IMR-90 (cell line): ENCODE measurements at regions not wholly inside any gene's neighbourhood (a gene's known extent, or its start where the extent isn't known, plus 50 kb on each side); places are given as distances from the start of the nearest gene placed in this dataset.

Experiments
- ATAC-seq: fragments of 200-7000 bp; cut with Tn5 transposase; 2 replicates; pipeline ENCODE4 v1.9.1; 2020; ENCODE audit warnings: low read depth, mild to moderate bottlenecking, moderate library complexity
- BruUV-seq: library from RNA; stranded (reverse); fragments of 400-500 nt; replicated peaks from 2 replicates; lab custom pipeline; 2021; lab: Mats Ljungman, UMichigan
- CTCF ChIA-PET: fragments of 300-600 bp; formaldehyde crosslinking; extraction: SDS; loops from one replicate; lab custom pipeline; 2021; ENCODE audit warnings: antibody characterized with exemption; lab: Yijun Ruan, JAX
- POLR2A ChIA-PET: fragments of 300-600 bp; sonication (Branson Sonifier 250); formaldehyde crosslinking; loops from one replicate; lab custom pipeline; 2022; ENCODE audit warnings: antibody characterized with exemption; ENCODE audit not compliant: unreplicated experiment; lab: Charles Lee
- DNase-seq: peaks from one replicate; pipeline ENCODE4 v3.0.0; 2013
- H2AFZ ChIP-seq: replicated peaks from 2 replicates; pipeline ENCODE3; 2013; ENCODE audit warnings: low read length, mild to moderate bottlenecking; ENCODE audit not compliant: poor library complexity
- H2AK5ac ChIP-seq: 2 replicates; pipeline ENCODE4 v1.6.1; 2013; ENCODE audit warnings: low read depth, low read length, inconsistent platforms
- H2AK9ac ChIP-seq: replicated peaks from 2 replicates; pipeline ENCODE3; 2013; ENCODE audit warnings: mild to moderate bottlenecking, low read depth, low read length, moderate library complexity; ENCODE audit not compliant: poor library complexity
- H2BK120ac ChIP-seq: 2 replicates; pipeline ENCODE4 v1.6.1; 2013; ENCODE audit warnings: low read depth, low read length, inconsistent platforms
- H2BK15ac ChIP-seq: 3 replicates; pipeline ENCODE4 v1.6.1; 2013; ENCODE audit warnings: low read depth, low read length, inconsistent platforms
- H2BK20ac ChIP-seq: 2 replicates; pipeline ENCODE4 v1.6.1; 2013; ENCODE audit warnings: low read depth, mild to moderate bottlenecking, inconsistent platforms, low read length, moderate library complexity
- H2BK5ac ChIP-seq: 2 replicates; pipeline ENCODE4 v1.6.1; 2013; ENCODE audit warnings: mild to moderate bottlenecking, low read depth, low read length, inconsistent platforms; ENCODE audit not compliant: poor library complexity, severe bottlenecking
- H3K14ac ChIP-seq: replicated peaks from 2 replicates; pipeline ENCODE4 v1.6.1; 2013; ENCODE audit warnings: low read depth, low read length, inconsistent platforms
- H3K18ac ChIP-seq: 2 replicates; pipeline ENCODE4 v1.6.1; 2013; ENCODE audit warnings: low read depth, low read length, control low read depth
- H3K23ac ChIP-seq: 2 replicates; pipeline ENCODE4 v1.6.1; 2013; ENCODE audit warnings: low read depth, low read length, inconsistent platforms
- H3K27ac ChIP-seq: 2 replicates; pipeline ENCODE4 v1.5.1; 2013; ENCODE audit warnings: mild to moderate bottlenecking, control low read depth, low read length; ENCODE audit not compliant: insufficient read depth
- H3K27me3 ChIP-seq: 2 replicates; pipeline ENCODE4 v1.6.1; 2013; ENCODE audit warnings: low read length; ENCODE audit not compliant: control insufficient read depth, insufficient read depth
- H3K36me3 ChIP-seq: 2 replicates; pipeline ENCODE4 v1.6.1; 2013; ENCODE audit warnings: low read length, mixed read lengths; ENCODE audit not compliant: control insufficient read depth, insufficient read depth
- H3K4ac ChIP-seq: 2 replicates; pipeline ENCODE4 v1.6.1; 2013; ENCODE audit warnings: low read depth, low read length, inconsistent platforms
- H3K4me1 ChIP-seq: 2 replicates; pipeline ENCODE4 v1.6.1; 2013; ENCODE audit warnings: low read length, mixed read lengths; ENCODE audit not compliant: control insufficient read depth, insufficient read depth
- H3K4me2 ChIP-seq: 2 replicates; pipeline ENCODE4 v1.6.1; 2013; ENCODE audit warnings: low read depth, mild to moderate bottlenecking, control low read depth, low read length, moderate library complexity
- H3K4me3 ChIP-seq: 2 replicates; pipeline ENCODE4 v1.5.1; 2013; ENCODE audit warnings: low read depth, mild to moderate bottlenecking, control low read depth, low read length, moderate library complexity; ENCODE audit not compliant: insufficient read depth
- H3K56ac ChIP-seq: 2 replicates; pipeline ENCODE4 v1.6.1; 2013; ENCODE audit warnings: low read length, inconsistent platforms; ENCODE audit not compliant: insufficient read depth; ENCODE audit errors: extremely low read depth
- H3K79me1 ChIP-seq, 2 experiments: 2 replicates each; pipeline ENCODE4 v1.6.1; 2013; ENCODE audit warnings: low read length in 2 of 2, inconsistent platforms in 1 of 2, low read depth in 1 of 2
- H3K9ac ChIP-seq: 2 replicates; pipeline ENCODE4 v1.6.1; 2013; ENCODE audit warnings: low read depth, low read length, control low read depth
- H3K9me1 ChIP-seq: 2 replicates; pipeline ENCODE4 v1.6.1; 2013; ENCODE audit warnings: low read length, inconsistent platforms; ENCODE audit not compliant: insufficient read depth
- H3K9me3 ChIP-seq: 2 replicates; pipeline ENCODE4 v1.6.1; 2013; ENCODE audit warnings: low read length; ENCODE audit not compliant: control insufficient read depth, insufficient read depth
- H4K20me1 ChIP-seq: 2 replicates; pipeline ENCODE4 v1.6.1; 2013; ENCODE audit warnings: low read length, inconsistent platforms; ENCODE audit not compliant: insufficient read depth
- H4K5ac ChIP-seq: 2 replicates; pipeline ENCODE4 v1.6.1; 2013; ENCODE audit warnings: mild to moderate bottlenecking, low read depth, low read length, control low read depth
- H4K8ac ChIP-seq, 2 experiments: 2 replicates each; pipeline ENCODE4 v1.6.1; 2013; ENCODE audit warnings: low read depth in 2 of 2, low read length in 2 of 2, control low read depth in 1 of 2, inconsistent platforms in 1 of 2
- H4K91ac ChIP-seq: 2 replicates; pipeline ENCODE4 v1.6.1; 2013; ENCODE audit warnings: low read depth, low read length, inconsistent platforms; ENCODE audit not compliant: insufficient read depth
- BHLHE40 ChIP-seq: fragments of 150-350 bp; IDR thresholded peaks from 2 replicates; pipeline ENCODE4 v1.6.1; 2016; ENCODE audit warnings: mild to moderate bottlenecking, low read depth, low read length
- CEBPB ChIP-seq: IDR thresholded peaks from 2 replicates; pipeline ENCODE4 v1.6.1; 2012; ENCODE audit warnings: low read depth, low read length, improper control_type of control experiment
- CHD1 ChIP-seq: IDR thresholded peaks from 2 replicates; pipeline ENCODE4 v1.6.1; 2012; ENCODE audit warnings: low read depth, low read length, improper control_type of control experiment
- CTCF ChIP-seq: conservative IDR thresholded peaks from 2 replicates; pipeline ENCODE4 v1.5.1; 2012; ENCODE audit warnings: mild to moderate bottlenecking, low read depth, low read length, improper control_type of control experiment
- FOS ChIP-seq: fragments of 150-350 bp; IDR thresholded peaks from 2 replicates; pipeline ENCODE4 v1.6.1; 2016; ENCODE audit warnings: low read depth, low read length
- MAFK ChIP-seq: IDR thresholded peaks from 2 replicates; pipeline ENCODE4 v1.6.1; 2012; ENCODE audit warnings: low read depth, low read length, improper control_type of control experiment
- MAZ ChIP-seq: IDR thresholded peaks from 2 replicates; pipeline ENCODE4 v1.6.1; 2012; ENCODE audit warnings: low read depth, mild to moderate bottlenecking, low read length, improper control_type of control experiment, moderate library complexity, borderline replicate concordance
- MXI1 ChIP-seq: IDR thresholded peaks from 2 replicates; pipeline ENCODE4 v1.6.1; 2012; ENCODE audit warnings: low read depth, mild to moderate bottlenecking, low read length, moderate library complexity, borderline replicate concordance
- NFE2L2 ChIP-seq: fragments of 150-350 bp; IDR thresholded peaks from 2 replicates; pipeline ENCODE4 v1.6.1; 2016; ENCODE audit warnings: low read depth, mild to moderate bottlenecking, low read length
- POLR2A ChIP-seq: IDR thresholded peaks from 2 replicates; pipeline ENCODE4 v1.6.1; 2012; ENCODE audit warnings: mild to moderate bottlenecking, low read depth, low read length
- RAD21 ChIP-seq: IDR thresholded peaks from 2 replicates; pipeline ENCODE4 v1.6.1; 2012; ENCODE audit warnings: low read length, improper control_type of control experiment
- RCOR1 ChIP-seq: IDR thresholded peaks from 2 replicates; pipeline ENCODE4 v1.6.1; 2012; ENCODE audit warnings: mild to moderate bottlenecking, low read length, improper control_type of control experiment; ENCODE audit not compliant: insufficient replicate concordance
- RFX5 ChIP-seq: IDR thresholded peaks from 2 replicates; pipeline ENCODE4 v1.8.0; 2012; ENCODE audit warnings: low read depth, mild to moderate bottlenecking, low read length, moderate library complexity
- SMC3 ChIP-seq: fragments of 150-350 bp; IDR thresholded peaks from 2 replicates; pipeline ENCODE4 v1.6.1; 2016; ENCODE audit warnings: low read depth, mild to moderate bottlenecking, antibody characterized with exemption, low read length, moderate library complexity
- WGBS, 2 experiments: methylation state at CpG; one replicate each; pipeline versions ENCODE4 v1.1.5 to v1.1.7; 2013; ENCODE audit warnings: missing lambda C conversion rate in 2 of 2; ENCODE audit not compliant: insufficient read length in 1 of 2; ENCODE audit errors: extremely low coverage in 2 of 2; 5-methylcytosine and 5-hydroxymethylcytosine counted together
- dilution Hi-C: fragments of 300-500 bp; cut with HindIII; formaldehyde crosslinking; loops from one replicate; pipeline ENCODE4 v1.14.3; 2018; ENCODE audit warnings: low sequenced_read_pairs; ENCODE audit not compliant: unreplicated experiment
- in situ Hi-C: fragments of 300-500 bp; cut with MboI; formaldehyde crosslinking; loops from 3 replicates; pipeline ENCODE4 v1.14.3; 2019; ENCODE audit warnings: low sequenced_read_pairs, inconsistent platforms, mixed read lengths
- intact Hi-C: fragments of 100-400 bp; cut with micrococcal nuclease; formaldehyde crosslinking; loops from 2 replicates; pipeline ENCODE4 v1.10.0; 2022
- TF ChIP-seq, protein P1 (sequence below): fragments of 150-350 bp; IDR thresholded peaks from 2 replicates; pipeline ENCODE4 v1.6.1; 2016; ENCODE audit warnings: low read depth, mild to moderate bottlenecking, low read length, moderate library complexity, borderline replicate concordance

DNA sequence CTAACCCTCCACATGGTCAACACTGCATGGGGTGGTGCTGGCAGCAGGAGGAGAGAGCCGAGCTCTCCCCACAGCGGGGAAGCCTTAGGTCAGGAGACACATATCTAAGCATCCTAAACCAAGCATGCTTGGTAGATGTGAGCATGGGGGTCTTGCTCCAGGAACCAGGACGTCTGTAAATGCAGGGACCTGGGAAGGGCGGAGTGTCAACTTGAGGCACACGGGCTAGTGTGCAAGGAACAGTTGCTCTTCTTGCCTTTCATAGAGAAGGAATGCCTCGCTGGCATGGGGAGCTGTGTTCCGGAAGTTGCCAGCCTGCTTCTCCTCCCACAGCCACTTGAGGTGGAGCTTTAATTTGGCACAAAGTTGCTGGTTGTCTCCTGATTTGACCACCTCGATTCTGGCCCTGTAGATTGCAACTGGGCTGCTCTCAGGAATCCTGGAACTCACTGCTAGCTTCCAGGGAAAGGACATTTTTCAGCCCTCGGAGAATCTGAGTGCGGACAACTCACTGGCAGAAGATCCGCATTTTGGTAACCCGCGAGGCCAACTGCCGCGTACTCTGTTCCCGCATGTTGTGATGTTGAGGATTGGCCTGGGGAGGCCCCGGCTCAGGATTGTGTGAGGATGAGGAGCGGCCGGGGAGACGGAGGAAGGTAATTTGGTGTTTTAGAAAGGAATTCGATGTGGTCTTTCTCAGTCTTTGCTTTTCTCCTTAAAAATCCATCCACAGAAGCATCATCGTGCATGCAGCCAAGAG is 370.3 kb upstream of the IRX1 start:
- Histone ChIP-seq H3K23ac (no peak overlapping the region), H3K56ac (no peak overlapping the region), H2AFZ (no peak overlapping the region), H3K4me1 (no peaks in the 10 kb centered on the region), H2BK20ac (no peak overlapping the region), H4K91ac (no peak overlapping the region), H2BK5ac (no peak overlapping the region), H3K27me3 (no peaks in the 10 kb centered on the region), H3K9me3 (peaks cover 41% of the 10 kb centered on the region), H3K27ac (no peak overlapping the region), H3K79me1 (no peaks in the 10 kb centered on the region), H3K4me3 (no peak overlapping the region), H3K14ac (no peak overlapping the region), H3K4ac (no peak overlapping the region), H3K9ac (no peak overlapping the region), H2BK15ac (no peak overlapping the region), H3K9me1 (no peaks in the 10 kb centered on the region), H2BK120ac (no peak overlapping the region), H2AK9ac (no peak overlapping the region), H3K36me3 (no peaks in the 10 kb centered on the region), H4K20me1 (no peaks in the 10 kb centered on the region), H3K18ac (no peak overlapping the region), H3K4me2 (no peak overlapping the region), H4K8ac (no peak overlapping the region), H2AK5ac (no peak overlapping the region), H4K5ac (no peak overlapping the region)
- dilution Hi-C loops: no loop called here
- ATAC-seq: no peak
- POLR2A ChIA-PET: no interaction called here
- TF ChIP-seq CEBPB (no peak), FOS (no peak), NFE2L2 (no peak), MAZ (no peak), SMC3 (no peak), BHLHE40 (no peak), RFX5 (no peak), MAFK (no peak), POLR2A (no peak), MXI1 (no peak), RAD21 (no peak), CTCF (no peak), RCOR1 (no peak), CHD1 (no peak)
- TF ChIP-seq, protein P1, sequence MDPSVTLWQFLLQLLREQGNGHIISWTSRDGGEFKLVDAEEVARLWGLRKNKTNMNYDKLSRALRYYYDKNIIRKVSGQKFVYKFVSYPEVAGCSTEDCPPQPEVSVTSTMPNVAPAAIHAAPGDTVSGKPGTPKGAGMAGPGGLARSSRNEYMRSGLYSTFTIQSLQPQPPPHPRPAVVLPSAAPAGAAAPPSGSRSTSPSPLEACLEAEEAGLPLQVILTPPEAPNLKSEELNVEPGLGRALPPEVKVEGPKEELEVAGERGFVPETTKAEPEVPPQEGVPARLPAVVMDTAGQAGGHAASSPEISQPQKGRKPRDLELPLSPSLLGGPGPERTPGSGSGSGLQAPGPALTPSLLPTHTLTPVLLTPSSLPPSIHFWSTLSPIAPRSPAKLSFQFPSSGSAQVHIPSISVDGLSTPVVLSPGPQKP: no peak
- in situ Hi-C loops: no loop called here
- WGBS, 2 experiments: no CpG with 5 or more reads among the region's 22 CpGs
- CTCF ChIA-PET: no interaction called here
- BruUV-seq: no TSS peak
- DNase-seq: no peak
- intact Hi-C loops: no loop called here
